Trophoblast cell (in vitro differentiated cells and primary cell): ENCODE measurements at regions not wholly inside any gene's neighbourhood (a gene's known extent, or its start where the extent isn't known, plus 50 kb on each side); places are given as distances from the start of the nearest gene placed in this dataset.

Experiments
- DNase-seq, 2 donors: peaks; one replicate each; pipeline ENCODE4 v3.0.0-alpha.2; 2016
- H2AFZ ChIP-seq: 2 replicates; pipeline ENCODE4 v1.6.1; 2013; ENCODE audit warnings: low read length, moderate library complexity, mild to moderate bottlenecking; ENCODE audit not compliant: insufficient read depth, poor library complexity
- H2AK5ac ChIP-seq: 2 replicates; pipeline ENCODE4 v1.6.1; 2013; ENCODE audit warnings: mild to moderate bottlenecking, low read length
- H2BK120ac ChIP-seq: 2 replicates; pipeline ENCODE4 v1.6.1; 2013; ENCODE audit warnings: low read length, mild to moderate bottlenecking, moderate library complexity; ENCODE audit not compliant: insufficient read depth, poor library complexity
- H2BK12ac ChIP-seq: 2 replicates; pipeline ENCODE4 v1.6.1; 2013; ENCODE audit warnings: mild to moderate bottlenecking, low read length, moderate library complexity
- H2BK5ac ChIP-seq: 2 replicates; pipeline ENCODE4 v1.6.1; 2013; ENCODE audit warnings: low read length, low read depth, moderate library complexity, mild to moderate bottlenecking; ENCODE audit not compliant: poor library complexity
- H3K14ac ChIP-seq: 2 replicates; pipeline ENCODE4 v1.6.1; 2013; ENCODE audit warnings: mild to moderate bottlenecking, low read length
- H3K18ac ChIP-seq: 2 replicates; pipeline ENCODE4 v1.6.1; 2013; ENCODE audit warnings: mild to moderate bottlenecking, low read length
- H3K23ac ChIP-seq: 2 replicates; pipeline ENCODE4 v1.6.1; 2013; ENCODE audit warnings: low read length
- H3K27ac ChIP-seq: 2 replicates; pipeline ENCODE4 v1.5.1; 2013; ENCODE audit warnings: low read depth, mild to moderate bottlenecking, inconsistent platforms, low read length, moderate library complexity
- H3K27me3 ChIP-seq: 2 replicates; pipeline ENCODE4 v1.6.1; 2013; ENCODE audit warnings: inconsistent platforms, mild to moderate bottlenecking, low read length, moderate library complexity; ENCODE audit not compliant: insufficient read depth
- H3K36me3 ChIP-seq, 2 experiments: 1 replicate in 1 of 2; 2 replicates in 1 of 2; pipeline ENCODE4 v1.6.1; 2013; ENCODE audit warnings: low read length in 2 of 2, mild to moderate bottlenecking in 2 of 2, moderate library complexity in 1 of 2; ENCODE audit not compliant: insufficient read depth in 2 of 2, control insufficient read depth in 1 of 2
- H3K4ac ChIP-seq: 2 replicates; pipeline ENCODE4 v1.6.1; 2013; ENCODE audit warnings: low read depth, mild to moderate bottlenecking, low read length, moderate library complexity
- H3K4me1 ChIP-seq, 2 experiments: 1 replicate in 1 of 2; 2 replicates in 1 of 2; pipeline ENCODE4 v1.6.1; 2013; ENCODE audit warnings: low read length in 2 of 2, mild to moderate bottlenecking in 2 of 2, moderate library complexity in 1 of 2; ENCODE audit not compliant: insufficient read depth in 2 of 2, control insufficient read depth in 1 of 2
- H3K4me2 ChIP-seq: 2 replicates; pipeline ENCODE4 v1.6.1; 2013; ENCODE audit warnings: inconsistent platforms, mild to moderate bottlenecking, low read length, moderate library complexity
- H3K4me3 ChIP-seq: 2 replicates; pipeline ENCODE4 v1.5.1; 2013; ENCODE audit warnings: mild to moderate bottlenecking, low read depth, low read length, inconsistent platforms
- H3K79me1 ChIP-seq: one replicate; pipeline ENCODE4 v1.6.1; 2013; ENCODE audit warnings: low read length
- H3K79me2 ChIP-seq: 2 replicates; pipeline ENCODE4 v1.6.1; 2013; ENCODE audit warnings: low read length, mild to moderate bottlenecking; ENCODE audit not compliant: control insufficient read depth, insufficient read depth, poor library complexity
- H3K9ac ChIP-seq: 2 replicates; pipeline ENCODE4 v1.6.1; 2013; ENCODE audit warnings: mild to moderate bottlenecking, low read length
- H3K9me3 ChIP-seq: 2 replicates; pipeline ENCODE4 v1.6.1; 2013; ENCODE audit warnings: low read depth, mild to moderate bottlenecking, control low read depth, inconsistent platforms, low read length; ENCODE audit not compliant: insufficient read depth
- H4K12ac ChIP-seq: 2 replicates; pipeline ENCODE4 v1.6.1; 2013; ENCODE audit warnings: low read depth, mild to moderate bottlenecking, low read length, moderate library complexity
- H4K8ac ChIP-seq: 2 replicates; pipeline ENCODE4 v1.6.1; 2013; ENCODE audit warnings: low read depth, mild to moderate bottlenecking, low read length, moderate library complexity
- H4K91ac ChIP-seq: one replicate; pipeline ENCODE4 v1.6.1; 2013; ENCODE audit warnings: low read depth, mild to moderate bottlenecking, low read length, moderate library complexity
- WGBS: extraction: QIAGEN DNeasy Blood & Tissue Kit; methylation state at CpG from one replicate; pipeline ENCODE4 v1.1.7; 2013; ENCODE audit warnings: missing lambda C conversion rate; ENCODE audit not compliant: insufficient read length, insufficient coverage; ENCODE audit errors: extremely low coverage; 5-methylcytosine and 5-hydroxymethylcytosine counted together

DNA sequence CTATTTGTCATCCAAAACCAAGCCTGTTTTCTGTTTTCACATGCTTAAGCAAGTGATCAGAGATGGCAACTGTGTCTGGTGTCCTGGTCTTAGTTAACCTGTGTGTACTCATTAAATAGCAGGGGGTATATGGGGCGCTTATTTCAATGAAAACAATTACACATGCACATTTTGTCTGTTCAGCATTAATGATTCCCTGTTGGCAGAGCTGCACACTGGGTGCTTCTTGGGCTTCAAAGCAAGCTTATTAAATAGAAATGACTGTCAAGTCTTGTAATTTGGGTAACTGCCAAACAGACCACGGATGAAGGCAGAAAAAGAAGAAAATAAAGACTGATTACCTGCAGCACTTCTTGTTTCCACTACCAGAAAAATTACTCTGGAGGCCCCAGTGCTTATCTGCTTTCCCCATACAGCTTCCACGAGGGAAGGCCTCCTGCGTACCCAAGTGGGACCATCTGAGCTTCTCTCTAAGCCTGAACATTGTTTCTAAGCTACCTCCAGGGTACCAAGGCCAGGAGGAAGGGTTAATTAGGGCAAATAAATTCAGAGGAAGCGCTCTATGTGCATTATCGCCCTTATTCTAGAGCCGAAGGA lies 107.2 kb upstream of the TBL1X start:
- H3K23ac ChIP-seq: no peak overlapping the region
- no peak overlapping the region for H3K9ac ChIP-seq
- no peaks in the 10 kb centered on the region for H3K79me2 ChIP-seq
- H2AFZ ChIP-seq: no peak overlapping the region
- no peak overlapping the region for H3K4me2 ChIP-seq
- H2BK5ac ChIP-seq: no peak overlapping the region
- H3K14ac ChIP-seq: no peak overlapping the region
- H3K4ac ChIP-seq: no peak overlapping the region
- H4K12ac ChIP-seq: no peak overlapping the region
- peaks cover 0 to 2% of the 10 kb centered on the region in 2 experiments for H3K4me1 ChIP-seq
- no peak overlapping the region for H2BK12ac ChIP-seq
- no CpG with 5 or more reads among the region's 7 CpGs for WGBS
- no peaks in the 10 kb centered on the region for H3K27me3 ChIP-seq
- no peak overlapping the region for H4K91ac ChIP-seq
- DNase-seq: no peak
- no peak overlapping the region for H3K27ac ChIP-seq
- H3K9me3 ChIP-seq: no peaks in the 10 kb centered on the region
- no peak overlapping the region for H4K8ac ChIP-seq
- no peak overlapping the region for H2AK5ac ChIP-seq
- H3K79me1 ChIP-seq: no peaks in the 10 kb centered on the region
- no peak overlapping the region for H2BK120ac ChIP-seq
- no peak overlapping the region for H3K4me3 ChIP-seq
- no peak overlapping the region for H3K18ac ChIP-seq
- no peaks in the 10 kb centered on the region for H3K36me3 ChIP-seq

DNA sequence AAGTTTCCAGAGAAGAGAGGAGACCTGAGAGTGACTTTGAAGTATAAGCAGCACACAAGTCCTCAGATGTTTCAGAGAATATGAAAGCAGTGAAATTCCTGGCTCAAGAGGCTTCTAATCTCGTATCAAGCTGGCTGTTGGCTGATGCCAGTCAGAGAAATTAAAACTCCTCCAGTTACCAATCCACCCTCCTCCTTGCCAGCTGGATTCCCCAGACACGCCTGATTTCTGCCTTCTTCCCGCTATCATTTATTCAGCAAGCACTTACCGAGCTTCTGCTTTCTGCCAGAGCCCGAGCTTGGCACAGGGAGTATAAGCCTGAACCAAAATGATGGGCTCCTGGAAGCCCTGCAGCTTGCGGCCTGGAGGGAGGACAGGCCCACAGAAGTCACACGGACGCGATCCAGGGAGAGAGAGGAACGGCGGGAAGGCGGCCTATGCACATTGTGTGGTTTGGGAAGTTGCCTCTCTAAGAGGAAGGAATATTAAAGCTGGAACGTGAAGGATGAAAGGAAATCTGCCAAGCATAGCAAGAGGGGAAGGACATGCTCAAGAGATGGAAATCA lies 102.4 kb upstream of the TBL1X start:
- H3K9ac ChIP-seq: no peak overlapping the region
- H4K91ac ChIP-seq: no peak overlapping the region
- H2BK12ac ChIP-seq: no peak overlapping the region
- no peak overlapping the region for H3K23ac ChIP-seq
- H3K36me3 ChIP-seq: no peaks in the 10 kb centered on the region
- H3K27ac ChIP-seq: no peak overlapping the region
- no peaks in the 10 kb centered on the region for H3K4me1 ChIP-seq
- H3K18ac ChIP-seq: no peak overlapping the region
- no peaks in the 10 kb centered on the region for H3K9me3 ChIP-seq
- H2AFZ ChIP-seq: no peak overlapping the region
- H4K8ac ChIP-seq: no peak overlapping the region
- no peak for DNase-seq
- no peaks in the 10 kb centered on the region for H3K79me2 ChIP-seq
- no peak overlapping the region for H2AK5ac ChIP-seq
- H3K4ac ChIP-seq: no peak overlapping the region
- WGBS: no CpG with 5 or more reads among the region's 13 CpGs
- H2BK5ac ChIP-seq: no peak overlapping the region
- H3K79me1 ChIP-seq: no peaks in the 10 kb centered on the region
- H2BK120ac ChIP-seq: no peak overlapping the region
- no peaks in the 10 kb centered on the region for H3K27me3 ChIP-seq
- peak overlapping the region; percentile 30 for H4K12ac ChIP-seq
- H3K4me2 ChIP-seq: no peak overlapping the region
- no peak overlapping the region for H3K4me3 ChIP-seq
- H3K14ac ChIP-seq: no peak overlapping the region

DNA sequence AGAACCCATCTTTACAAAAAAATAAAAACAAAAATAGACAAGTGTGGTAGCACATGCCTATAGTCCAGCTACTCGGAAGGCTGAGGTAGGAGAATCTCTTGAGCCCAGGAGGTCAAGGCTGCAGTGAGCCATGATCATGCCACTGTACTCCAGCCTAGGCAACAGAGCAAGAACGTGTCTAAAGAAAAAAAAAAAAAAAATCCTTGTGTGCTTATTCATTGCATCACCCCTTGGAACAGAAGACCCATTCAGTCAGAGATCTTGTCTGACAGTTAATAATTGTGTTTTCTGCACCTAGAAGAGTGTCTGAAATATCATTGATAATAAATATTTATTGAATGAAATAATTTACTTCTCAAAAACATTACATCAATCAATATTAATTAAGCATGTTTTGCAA lies 97.4 kb upstream of the TBL1X start:
- no peak overlapping the region for H4K91ac ChIP-seq
- no peak overlapping the region for H3K4ac ChIP-seq
- H3K14ac ChIP-seq: no peak overlapping the region
- no peak overlapping the region for H2AK5ac ChIP-seq
- no peak overlapping the region for H3K9ac ChIP-seq
- WGBS: no CpG with 5 or more reads among the region's 2 CpGs
- H3K27ac ChIP-seq: no peak overlapping the region
- H3K4me2 ChIP-seq: no peak overlapping the region
- no peaks in the 10 kb centered on the region for H3K4me1 ChIP-seq
- H3K36me3 ChIP-seq: no peaks in the 10 kb centered on the region
- H2BK5ac ChIP-seq: no peak overlapping the region
- no peaks in the 10 kb centered on the region for H3K79me2 ChIP-seq
- H2BK12ac ChIP-seq: no peak overlapping the region
- no peak overlapping the region for H3K18ac ChIP-seq
- H4K8ac ChIP-seq: no peak overlapping the region
- no peak overlapping the region for H3K4me3 ChIP-seq
- H2AFZ ChIP-seq: no peak overlapping the region
- no peak for DNase-seq
- H3K23ac ChIP-seq: no peak overlapping the region
- no peaks in the 10 kb centered on the region for H3K9me3 ChIP-seq
- no peaks in the 10 kb centered on the region for H3K27me3 ChIP-seq
- no peaks in the 10 kb centered on the region for H3K79me1 ChIP-seq
- no peak overlapping the region for H2BK120ac ChIP-seq
- H4K12ac ChIP-seq: no peak overlapping the region

DNA sequence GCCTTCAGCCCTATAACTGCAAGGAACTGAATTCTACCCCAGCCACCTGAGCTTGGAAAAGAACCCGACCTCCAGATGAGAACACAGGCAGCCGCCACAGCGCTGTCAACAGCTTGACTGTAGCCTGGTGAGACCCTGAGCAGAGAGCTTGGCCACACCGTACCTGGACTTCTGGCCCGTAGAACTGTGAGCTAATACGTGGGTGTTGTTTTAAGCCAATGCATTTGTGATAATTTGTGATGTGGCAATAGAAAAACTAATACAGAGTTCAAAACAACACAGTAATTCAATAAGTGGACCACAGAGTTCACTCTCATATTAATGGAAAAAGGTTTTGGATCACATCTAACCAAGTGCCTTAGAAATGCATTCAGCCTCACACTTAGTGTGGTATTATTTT lies 96.6 kb upstream of the TBL1X start:
- Histone ChIP-seq H3K9me3 (no peaks in the 10 kb centered on the region), H2BK120ac (no peak overlapping the region), H3K79me2 (no peaks in the 10 kb centered on the region), H2AK5ac (no peak overlapping the region), H2AFZ (no peak overlapping the region), H3K14ac (no peak overlapping the region), H3K4me2 (no peak overlapping the region), H3K4ac (no peak overlapping the region), H2BK12ac (no peak overlapping the region), H2BK5ac (no peak overlapping the region), H3K36me3 (no peaks in the 10 kb centered on the region), H3K9ac (no peak overlapping the region), H4K12ac (no peak overlapping the region), H3K27me3 (no peaks in the 10 kb centered on the region), H3K18ac (no peak overlapping the region), H3K23ac (no peak overlapping the region), H4K8ac (no peak overlapping the region), H3K27ac (no peak overlapping the region), H3K79me1 (no peaks in the 10 kb centered on the region), H3K4me1 (no peaks in the 10 kb centered on the region), H3K4me3 (no peak overlapping the region), H4K91ac (no peak overlapping the region)
- no peak for DNase-seq
- WGBS: no CpG with 5 or more reads among the region's 6 CpGs
